ENCODE measurements at regions not wholly inside any gene's neighbourhood (a gene's known extent, or its start where the extent isn't known, plus 50 kb on each side); places are given as distances from the start of the nearest gene placed in this dataset.

DNA sequence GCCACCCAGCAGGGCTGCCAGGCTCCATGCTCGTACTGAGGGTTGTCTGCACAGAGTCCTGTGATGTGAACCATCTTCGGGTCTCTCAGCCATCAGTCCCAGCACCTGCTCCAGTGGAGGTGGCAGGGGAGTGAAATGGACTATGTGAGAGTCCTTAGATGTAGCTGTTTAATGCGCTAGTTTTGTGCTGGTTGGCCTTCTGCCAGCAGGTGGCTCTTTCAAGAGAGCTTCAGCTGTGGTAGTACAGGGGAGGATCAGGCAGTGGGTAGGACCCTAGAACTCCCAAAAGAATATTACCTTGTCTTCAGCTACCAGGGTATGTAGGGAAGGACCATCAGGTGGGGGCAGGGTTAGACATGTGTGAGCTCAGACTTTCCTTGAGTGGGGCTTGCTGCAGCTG lies 1066.0 kb downstream of the GLUD2 start:
- no peaks in the 10 kb centered on the region for H3K4me1 ChIP-seq (ENCODE audit: control insufficient read depth in 2 of 2, insufficient read depth in 2 of 2, low read length in 2 of 2)
- no peaks in the 10 kb centered on the region for H3K9me3 ChIP-seq (ENCODE audit: control extremely low read depth in 1 of 3, control insufficient read depth in 2 of 3, insufficient read depth in 1 of 3, low read length in 2 of 3)
- DNase-seq (no peak), ATAC-seq (ENCODE audit: low read depth) (no peak)
- H3K27ac Mint-ChIP-seq: no peak overlapping the region
- H3K9me3 Mint-ChIP-seq (ENCODE audit: insufficient read depth): no peaks in the 10 kb centered on the region
- no peaks in the 10 kb centered on the region for H3K27me3 Mint-ChIP-seq
- no peak overlapping the region for H3K9ac ChIP-seq (ENCODE audit: low read length)
- no peaks in the 10 kb centered on the region for H4K20me1 ChIP-seq (ENCODE audit: control insufficient read depth, insufficient read depth, low read length, poor library complexity, severe bottlenecking)
- ChIA-PET CTCF (no interaction called here), POLR2A (no interaction called here)
- intact Hi-C loops (cut with micrococcal nuclease): no loop called here
- no peaks in the 10 kb centered on the region for H3K79me2 ChIP-seq (ENCODE audit: control insufficient read depth, insufficient read depth, low read length)
- no peaks in the 10 kb centered on the region for H3K4me1 Mint-ChIP-seq
- H3K36me3 ChIP-seq (replicated peaks in 1 of 2; ENCODE audit: control extremely low read depth in 1 of 2, control insufficient read depth in 1 of 2, extremely low read depth in 1 of 2, insufficient read depth in 2 of 2, low read length in 1 of 2): no peaks in the 10 kb centered on the region
- no peaks in the 10 kb centered on the region for H3K27me3 ChIP-seq (replicated peaks in 1 of 4; ENCODE audit: control extremely low read depth in 1 of 4, control insufficient read depth in 3 of 4, insufficient read depth in 4 of 4, low read length in 3 of 4)
- H3K4me2 ChIP-seq (replicated peaks; ENCODE audit: low read depth, low read length, poor library complexity, severe bottlenecking): no peak overlapping the region
- H3K27ac ChIP-seq (ENCODE audit: low read length in 2 of 2): no peak overlapping the region
- H3K4me3 Mint-ChIP-seq: no peak overlapping the region
- no peak overlapping the region for H2AFZ ChIP-seq (ENCODE audit: insufficient read depth, low read depth, low read length, poor library complexity, severe bottlenecking)
- H3K4me3 ChIP-seq (ENCODE audit: control extremely low read depth in 1 of 5, extremely low read depth in 1 of 5, insufficient read depth in 1 of 5, low read depth in 2 of 5, low read length in 4 of 5): no peak overlapping the region
- TF ChIP-seq, protein P1, sequence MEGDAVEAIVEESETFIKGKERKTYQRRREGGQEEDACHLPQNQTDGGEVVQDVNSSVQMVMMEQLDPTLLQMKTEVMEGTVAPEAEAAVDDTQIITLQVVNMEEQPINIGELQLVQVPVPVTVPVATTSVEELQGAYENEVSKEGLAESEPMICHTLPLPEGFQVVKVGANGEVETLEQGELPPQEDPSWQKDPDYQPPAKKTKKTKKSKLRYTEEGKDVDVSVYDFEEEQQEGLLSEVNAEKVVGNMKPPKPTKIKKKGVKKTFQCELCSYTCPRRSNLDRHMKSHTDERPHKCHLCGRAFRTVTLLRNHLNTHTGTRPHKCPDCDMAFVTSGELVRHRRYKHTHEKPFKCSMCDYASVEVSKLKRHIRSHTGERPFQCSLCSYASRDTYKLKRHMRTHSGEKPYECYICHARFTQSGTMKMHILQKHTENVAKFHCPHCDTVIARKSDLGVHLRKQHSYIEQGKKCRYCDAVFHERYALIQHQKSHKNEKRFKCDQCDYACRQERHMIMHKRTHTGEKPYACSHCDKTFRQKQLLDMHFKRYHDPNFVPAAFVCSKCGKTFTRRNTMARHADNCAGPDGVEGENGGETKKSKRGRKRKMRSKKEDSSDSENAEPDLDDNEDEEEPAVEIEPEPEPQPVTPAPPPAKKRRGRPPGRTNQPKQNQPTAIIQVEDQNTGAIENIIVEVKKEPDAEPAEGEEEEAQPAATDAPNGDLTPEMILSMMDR (IDR thresholded peaks at IDR 0.05): no peak
- no peak for TF ChIP-seq EZH2 (IDR thresholded peaks at IDR 0.05; ENCODE audit: borderline replicate concordance, insufficient read depth, low read depth, low read length, poor library complexity, severe bottlenecking)
- 80% methylated on average over 1 of the region's 3 CpGs for WGBS (ENCODE audit: insufficient coverage)

DNA sequence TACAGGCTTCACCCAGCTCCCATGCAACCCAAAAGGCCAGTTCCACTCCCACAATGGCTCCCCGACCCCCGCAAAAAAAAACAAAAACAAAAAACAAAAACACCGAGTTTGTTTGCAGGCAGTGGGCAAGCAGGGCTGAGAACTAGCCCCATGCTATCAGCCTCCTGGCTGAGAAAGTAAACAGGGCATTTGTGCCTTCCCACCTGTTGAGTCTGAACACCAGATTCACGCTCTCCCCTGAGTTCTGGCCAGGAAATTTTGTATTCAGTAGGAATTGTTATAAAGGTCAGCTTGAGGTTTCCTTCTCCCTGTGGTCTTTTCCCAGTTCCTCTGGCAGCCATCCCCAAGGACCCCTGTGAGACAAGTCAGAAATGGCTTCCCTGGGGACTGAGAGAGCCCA lies 1066.5 kb downstream of the GLUD2 start:
- Histone ChIP-seq H3K79me2 (ENCODE audit: control insufficient read depth, insufficient read depth, low read length) (no peaks in the 10 kb centered on the region), H3K27me3 (replicated peaks in 1 of 4; ENCODE audit: control extremely low read depth in 1 of 4, control insufficient read depth in 3 of 4, insufficient read depth in 4 of 4, low read length in 3 of 4) (no peaks in the 10 kb centered on the region), H3K4me1 (ENCODE audit: control insufficient read depth in 2 of 2, insufficient read depth in 2 of 2, low read length in 2 of 2) (no peaks in the 10 kb centered on the region), H3K9ac (ENCODE audit: low read length) (no peak overlapping the region), H3K9me3 (ENCODE audit: control extremely low read depth in 1 of 3, control insufficient read depth in 2 of 3, insufficient read depth in 1 of 3, low read length in 2 of 3) (no peaks in the 10 kb centered on the region), H3K36me3 (replicated peaks in 1 of 2; ENCODE audit: control extremely low read depth in 1 of 2, control insufficient read depth in 1 of 2, extremely low read depth in 1 of 2, insufficient read depth in 2 of 2, low read length in 1 of 2) (no peaks in the 10 kb centered on the region), H3K4me3 (ENCODE audit: control extremely low read depth in 1 of 5, extremely low read depth in 1 of 5, insufficient read depth in 1 of 5, low read depth in 2 of 5, low read length in 4 of 5) (no peak overlapping the region), H4K20me1 (ENCODE audit: control insufficient read depth, insufficient read depth, low read length, poor library complexity, severe bottlenecking) (no peaks in the 10 kb centered on the region), H3K4me2 (replicated peaks; ENCODE audit: low read depth, low read length, poor library complexity, severe bottlenecking) (no peak overlapping the region), H2AFZ (ENCODE audit: insufficient read depth, low read depth, low read length, poor library complexity, severe bottlenecking) (no peak overlapping the region), H3K27ac (ENCODE audit: low read length in 2 of 2) (no peak overlapping the region)
- no peak overlapping the region for H3K27ac Mint-ChIP-seq
- ATAC-seq (ENCODE audit: low read depth): no peak
- H3K4me3 Mint-ChIP-seq: no peak overlapping the region
- 95% methylated on average over 3 of the region's 4 CpGs for WGBS (ENCODE audit: insufficient coverage)
- ChIA-PET CTCF (no interaction called here), POLR2A (no interaction called here)
- intact Hi-C loops (cut with micrococcal nuclease): no loop called here
- H3K27me3 Mint-ChIP-seq: no peaks in the 10 kb centered on the region
- no peak for DNase-seq
- H3K9me3 Mint-ChIP-seq (ENCODE audit: insufficient read depth): no peaks in the 10 kb centered on the region
- H3K4me1 Mint-ChIP-seq: no peaks in the 10 kb centered on the region
- TF ChIP-seq, protein P1 (IDR thresholded peaks at IDR 0.05): no peak
- no peak for TF ChIP-seq EZH2 (IDR thresholded peaks at IDR 0.05; ENCODE audit: borderline replicate concordance, insufficient read depth, low read depth, low read length, poor library complexity, severe bottlenecking)

Data from B cell (primary cell).